ENCODE measurements at regions not wholly inside any gene's neighbourhood (a gene's known extent, or its start where the extent isn't known, plus 50 kb on each side); places are given as distances from the start of the nearest gene placed in this dataset.

GRCh38 chr11:43545610-43546009 lies 134.9 kb upstream of the HSD17B12 start:
- TF ChIP-seq, protein P1, sequence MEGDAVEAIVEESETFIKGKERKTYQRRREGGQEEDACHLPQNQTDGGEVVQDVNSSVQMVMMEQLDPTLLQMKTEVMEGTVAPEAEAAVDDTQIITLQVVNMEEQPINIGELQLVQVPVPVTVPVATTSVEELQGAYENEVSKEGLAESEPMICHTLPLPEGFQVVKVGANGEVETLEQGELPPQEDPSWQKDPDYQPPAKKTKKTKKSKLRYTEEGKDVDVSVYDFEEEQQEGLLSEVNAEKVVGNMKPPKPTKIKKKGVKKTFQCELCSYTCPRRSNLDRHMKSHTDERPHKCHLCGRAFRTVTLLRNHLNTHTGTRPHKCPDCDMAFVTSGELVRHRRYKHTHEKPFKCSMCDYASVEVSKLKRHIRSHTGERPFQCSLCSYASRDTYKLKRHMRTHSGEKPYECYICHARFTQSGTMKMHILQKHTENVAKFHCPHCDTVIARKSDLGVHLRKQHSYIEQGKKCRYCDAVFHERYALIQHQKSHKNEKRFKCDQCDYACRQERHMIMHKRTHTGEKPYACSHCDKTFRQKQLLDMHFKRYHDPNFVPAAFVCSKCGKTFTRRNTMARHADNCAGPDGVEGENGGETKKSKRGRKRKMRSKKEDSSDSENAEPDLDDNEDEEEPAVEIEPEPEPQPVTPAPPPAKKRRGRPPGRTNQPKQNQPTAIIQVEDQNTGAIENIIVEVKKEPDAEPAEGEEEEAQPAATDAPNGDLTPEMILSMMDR (IDR thresholded peaks at IDR 0.05; ENCODE audit: low read length): no peak
- TF ChIP-seq EZH2 (IDR thresholded peaks at IDR 0.05; ENCODE audit: borderline replicate concordance, low read length): no peak
